H9 (cell line): ENCODE measurements at regions not wholly inside any gene's neighbourhood (a gene's known extent, or its start where the extent isn't known, plus 50 kb on each side); places are given as distances from the start of the nearest gene placed in this dataset.

Source experiments
- DNase-seq: peaks from one replicate; pipeline ENCODE4 v3.0.0-alpha.2; 2017
- H2AFZ ChIP-seq: one replicate; pipeline ENCODE4 v1.6.1; 2013; ENCODE audit warnings: mild to moderate bottlenecking, low read length, control low read depth, moderate library complexity
- H2AK5ac ChIP-seq: 2 replicates; pipeline ENCODE4 v1.6.1; 2013; ENCODE audit warnings: low read length, control low read depth, mixed read lengths; ENCODE audit not compliant: insufficient read length
- H2BK120ac ChIP-seq: one replicate; pipeline ENCODE4 v1.6.1; 2013; ENCODE audit warnings: low read depth, mild to moderate bottlenecking, low read length, control low read depth, inconsistent platforms; ENCODE audit not compliant: poor library complexity, severe bottlenecking
- H2BK12ac ChIP-seq: 2 replicates; pipeline ENCODE4 v1.6.1; 2013; ENCODE audit warnings: low read length, control low read depth, mixed read lengths, low read depth; ENCODE audit not compliant: insufficient read length
- H2BK15ac ChIP-seq: 2 replicates; pipeline ENCODE4 v1.6.1; 2013; ENCODE audit warnings: low read depth, low read length, control low read depth
- H2BK20ac ChIP-seq: one replicate; pipeline ENCODE4 v1.6.1; 2013; ENCODE audit warnings: low read depth, mild to moderate bottlenecking, low read length, control low read depth, inconsistent platforms; ENCODE audit not compliant: poor library complexity, severe bottlenecking
- H2BK5ac ChIP-seq: 2 replicates; pipeline ENCODE4 v1.6.1; 2013; ENCODE audit warnings: low read length, control low read depth, mixed read lengths; ENCODE audit not compliant: insufficient read length
- H3K14ac ChIP-seq: 2 replicates; pipeline ENCODE4 v1.6.1; 2013; ENCODE audit warnings: low read length, control low read depth; ENCODE audit not compliant: insufficient read depth
- H3K18ac ChIP-seq: 2 replicates; pipeline ENCODE4 v1.6.1; 2013; ENCODE audit warnings: low read depth, mild to moderate bottlenecking, mixed read lengths, low read length, control low read depth; ENCODE audit not compliant: insufficient read length
- H3K23ac ChIP-seq: 2 replicates; pipeline ENCODE4 v1.6.1; 2013; ENCODE audit warnings: low read length, control low read depth, mixed read lengths, low read depth; ENCODE audit not compliant: insufficient read length
- H3K23me2 ChIP-seq: 2 replicates; pipeline ENCODE4 v1.6.1; 2013; ENCODE audit warnings: low read depth, mild to moderate bottlenecking, mixed read lengths, low read length, control low read depth; ENCODE audit not compliant: insufficient read length, poor library complexity, severe bottlenecking
- H3K27ac ChIP-seq: 2 replicates; pipeline ENCODE4 v1.5.1; 2013; ENCODE audit warnings: low read length, control low read depth, mixed read lengths, low read depth; ENCODE audit not compliant: insufficient read length
- H3K27me3 ChIP-seq: 2 replicates; pipeline ENCODE4 v1.6.1; 2013; ENCODE audit warnings: low read length, control low read depth, inconsistent platforms; ENCODE audit not compliant: insufficient read depth
- H3K4ac ChIP-seq: 2 replicates; pipeline ENCODE4 v1.6.1; 2013; ENCODE audit warnings: low read depth, mild to moderate bottlenecking, control low read depth, inconsistent platforms, low read length, moderate library complexity
- H3K4me1 ChIP-seq: 2 replicates; pipeline ENCODE4 v1.6.1; 2013; ENCODE audit warnings: low read length, control low read depth, inconsistent platforms; ENCODE audit not compliant: insufficient read depth
- H3K4me2 ChIP-seq: 2 replicates; pipeline ENCODE4 v1.6.1; 2013; ENCODE audit warnings: low read length, control low read depth, mixed read lengths; ENCODE audit not compliant: insufficient read length, insufficient read depth
- H3K56ac ChIP-seq: 2 replicates; pipeline ENCODE4 v1.6.1; 2013; ENCODE audit warnings: low read depth, mild to moderate bottlenecking, mixed read lengths, low read length, control low read depth; ENCODE audit not compliant: insufficient read length
- H3K79me1 ChIP-seq: 2 replicates; pipeline ENCODE4 v1.6.1; 2013; ENCODE audit warnings: low read depth, mild to moderate bottlenecking, moderate library complexity, low read length, control low read depth, inconsistent platforms; ENCODE audit not compliant: insufficient read depth, poor library complexity, severe bottlenecking
- H3K79me2 ChIP-seq: 2 replicates; pipeline ENCODE4 v1.6.1; 2013; ENCODE audit warnings: low read length, control low read depth, inconsistent platforms; ENCODE audit not compliant: insufficient read depth
- H3K9ac ChIP-seq: 2 replicates; pipeline ENCODE4 v1.6.1; 2013; ENCODE audit warnings: low read length, control low read depth, mixed read lengths; ENCODE audit not compliant: insufficient read length; ENCODE audit errors: extremely low read depth
- H3K9me3 ChIP-seq: one replicate; pipeline ENCODE4 v1.6.1; 2013; ENCODE audit warnings: low read depth, low read length, inconsistent platforms; ENCODE audit not compliant: control insufficient read depth
- H3T11ph ChIP-seq: one replicate; pipeline ENCODE4 v1.6.1; 2013; ENCODE audit warnings: mild to moderate bottlenecking, low read length, control low read depth, inconsistent platforms
- H4K20me1 ChIP-seq: one replicate; pipeline ENCODE4 v1.6.1; 2013; ENCODE audit not compliant: control insufficient read depth, insufficient read length, insufficient read depth
- H4K5ac ChIP-seq: 2 replicates; pipeline ENCODE4 v1.6.1; 2013; ENCODE audit warnings: low read depth, mild to moderate bottlenecking, mixed read lengths, low read length, control low read depth; ENCODE audit not compliant: insufficient read length
- H4K8ac ChIP-seq: replicated peaks from 2 replicates; pipeline ENCODE4 v1.6.1; 2013; ENCODE audit warnings: low read length, control low read depth, mixed read lengths, low read depth; ENCODE audit not compliant: insufficient read length
- H4K91ac ChIP-seq: 2 replicates; pipeline ENCODE4 v1.6.1; 2013; ENCODE audit warnings: low read depth, mild to moderate bottlenecking, moderate library complexity, mixed read lengths, low read length, control low read depth; ENCODE audit not compliant: insufficient read length
- H3K27ac Mint-ChIP-seq, 3 experiments: 2 replicates in 2 of 3; 3 replicates in 1 of 3; pipeline ENCODE4 v1.8.0; 2020 to 2021; ENCODE audit warnings: mixed read lengths in 3 of 3, mild to moderate bottlenecking in 1 of 3, moderate library complexity in 1 of 3
- H3K27me3 Mint-ChIP-seq: 2 replicates; pipeline ENCODE4 v1.8.0; 2021; ENCODE audit warnings: low read depth, mild to moderate bottlenecking, moderate library complexity, mixed read lengths
- H3K36me3 Mint-ChIP-seq, 3 experiments: 2 replicates in 2 of 3; 3 replicates in 1 of 3; pipeline ENCODE4 v1.8.0; 2020 to 2021; ENCODE audit warnings: low read depth in 3 of 3, mixed read lengths in 3 of 3; ENCODE audit not compliant: insufficient read depth in 1 of 3
- H3K4me1 Mint-ChIP-seq, 2 experiments: 2 replicates each; pipeline ENCODE4 v1.8.0; 2020; ENCODE audit warnings: mixed read lengths in 2 of 2
- H3K4me3 Mint-ChIP-seq, 2 experiments: 2 replicates in 1 of 2; 3 replicates in 1 of 2; pipeline ENCODE4 v1.8.0; 2020 to 2021; ENCODE audit warnings: mild to moderate bottlenecking in 2 of 2, mixed read lengths in 2 of 2, moderate library complexity in 1 of 2
- H3K9me3 Mint-ChIP-seq, 2 experiments: 2 replicates in 1 of 2; 3 replicates in 1 of 2; pipeline ENCODE4 v1.8.0; 2020; ENCODE audit warnings: mild to moderate bottlenecking in 2 of 2, mixed read lengths in 2 of 2, moderate library complexity in 1 of 2
- WGBS: extraction: QIAGEN DNeasy Blood & Tissue Kit; methylation state at CpG from one replicate; pipeline ENCODE4 v1.1.7; 2013; ENCODE audit warnings: missing lambda C conversion rate, low lambda C conversion rate, mixed read lengths; ENCODE audit not compliant: insufficient read length; ENCODE audit errors: extremely low coverage; 5-methylcytosine and 5-hydroxymethylcytosine counted together
- TF ChIP-seq, protein P1 (sequence below): fragments of 200-600 bp; sonication (generic); conservative IDR thresholded peaks from 3 replicates; pipeline ENCODE4 v1.8.0; 2021; ENCODE audit warnings: antibody characterized with exemption, mild to moderate bottlenecking

DNA sequence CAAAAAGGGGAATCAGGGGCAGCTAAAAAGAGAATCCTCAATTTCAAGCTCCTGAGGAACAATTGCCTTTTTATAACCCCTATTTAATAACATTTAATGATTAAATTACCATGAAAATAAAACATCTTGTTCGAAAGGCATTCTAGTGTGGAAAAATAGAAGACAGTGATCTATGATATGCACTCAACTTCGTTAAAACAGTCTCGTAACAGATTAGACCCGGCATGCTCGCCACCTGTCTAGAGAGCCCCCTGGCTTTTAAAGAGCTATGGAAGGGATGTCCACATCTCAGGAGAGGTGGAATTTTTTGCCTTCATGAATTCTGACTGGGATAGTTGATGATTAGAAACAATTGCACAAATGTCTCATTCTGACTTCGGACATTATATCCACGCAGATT, 153.7 kb upstream of the MDFIC2 start:
- H3K4me1 ChIP-seq = no peaks in the 10 kb centered on the region
- no peaks in the 10 kb centered on the region for H3K9me3 ChIP-seq
- Mint-ChIP-seq H3K9me3 (peaks cover 8 to 9% of the 10 kb centered on the region in 2 experiments; a peak in 4 of 5 replicates), H3K36me3 (peaks cover 0 to 11% (median 5%) of the 10 kb centered on the region in 3 experiments; a peak in 4 of 7 replicates), H3K4me3 (no peak overlapping the region), H3K27me3 (no peaks in the 10 kb centered on the region; the same call in 1 of the 2 replicates), H3K27ac (no peak overlapping the region), H3K4me1 (peaks cover under 1 to 3% of the 10 kb centered on the region in 2 experiments; a peak in 2 of 4 replicates)
- no peak for DNase-seq
- TF ChIP-seq, protein P1, sequence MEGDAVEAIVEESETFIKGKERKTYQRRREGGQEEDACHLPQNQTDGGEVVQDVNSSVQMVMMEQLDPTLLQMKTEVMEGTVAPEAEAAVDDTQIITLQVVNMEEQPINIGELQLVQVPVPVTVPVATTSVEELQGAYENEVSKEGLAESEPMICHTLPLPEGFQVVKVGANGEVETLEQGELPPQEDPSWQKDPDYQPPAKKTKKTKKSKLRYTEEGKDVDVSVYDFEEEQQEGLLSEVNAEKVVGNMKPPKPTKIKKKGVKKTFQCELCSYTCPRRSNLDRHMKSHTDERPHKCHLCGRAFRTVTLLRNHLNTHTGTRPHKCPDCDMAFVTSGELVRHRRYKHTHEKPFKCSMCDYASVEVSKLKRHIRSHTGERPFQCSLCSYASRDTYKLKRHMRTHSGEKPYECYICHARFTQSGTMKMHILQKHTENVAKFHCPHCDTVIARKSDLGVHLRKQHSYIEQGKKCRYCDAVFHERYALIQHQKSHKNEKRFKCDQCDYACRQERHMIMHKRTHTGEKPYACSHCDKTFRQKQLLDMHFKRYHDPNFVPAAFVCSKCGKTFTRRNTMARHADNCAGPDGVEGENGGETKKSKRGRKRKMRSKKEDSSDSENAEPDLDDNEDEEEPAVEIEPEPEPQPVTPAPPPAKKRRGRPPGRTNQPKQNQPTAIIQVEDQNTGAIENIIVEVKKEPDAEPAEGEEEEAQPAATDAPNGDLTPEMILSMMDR = no peak
- no peak overlapping the region for H2AFZ ChIP-seq
- no peak overlapping the region for H4K8ac ChIP-seq
- no peak overlapping the region for H2BK5ac ChIP-seq
- no peaks in the 10 kb centered on the region for H3K27me3 ChIP-seq
- H4K20me1 ChIP-seq = no peaks in the 10 kb centered on the region
- no peak overlapping the region for H2AK5ac ChIP-seq
- H4K91ac ChIP-seq = no peak overlapping the region
- no peak overlapping the region for H2BK120ac ChIP-seq
- no peak overlapping the region for H3T11ph ChIP-seq
- no peak overlapping the region for H3K4ac ChIP-seq
- H3K27ac ChIP-seq = no peak overlapping the region
- H3K23me2 ChIP-seq = no peaks in the 10 kb centered on the region
- H3K23ac ChIP-seq = no peak overlapping the region
- H3K14ac ChIP-seq = no peak overlapping the region
- H3K56ac ChIP-seq = no peak overlapping the region
- no peak overlapping the region for H2BK12ac ChIP-seq
- H3K79me2 ChIP-seq = no peaks in the 10 kb centered on the region
- H2BK20ac ChIP-seq = no peak overlapping the region
- no peak overlapping the region for H3K9ac ChIP-seq
- no peak overlapping the region for H4K5ac ChIP-seq
- H3K4me2 ChIP-seq = no peak overlapping the region
- WGBS = no CpG with 5 or more reads among the region's 7 CpGs
- H2BK15ac ChIP-seq = no peak overlapping the region
- no peaks in the 10 kb centered on the region for H3K79me1 ChIP-seq
- no peak overlapping the region for H3K18ac ChIP-seq
